NCI-H82 treated with DMSO at 0.1 percent for 48 hours (cell line): ENCODE measurements at regions not wholly inside any gene's neighbourhood (a gene's known extent, or its start where the extent isn't known, plus 50 kb on each side); places are given as distances from the start of the nearest gene placed in this dataset.

Experiments used
- DNase-seq: peaks from one replicate; lab custom pipeline; 2025; ENCODE audit not compliant: unreplicated experiment; lab: John Stamatoyannopoulos, UW

DNA sequence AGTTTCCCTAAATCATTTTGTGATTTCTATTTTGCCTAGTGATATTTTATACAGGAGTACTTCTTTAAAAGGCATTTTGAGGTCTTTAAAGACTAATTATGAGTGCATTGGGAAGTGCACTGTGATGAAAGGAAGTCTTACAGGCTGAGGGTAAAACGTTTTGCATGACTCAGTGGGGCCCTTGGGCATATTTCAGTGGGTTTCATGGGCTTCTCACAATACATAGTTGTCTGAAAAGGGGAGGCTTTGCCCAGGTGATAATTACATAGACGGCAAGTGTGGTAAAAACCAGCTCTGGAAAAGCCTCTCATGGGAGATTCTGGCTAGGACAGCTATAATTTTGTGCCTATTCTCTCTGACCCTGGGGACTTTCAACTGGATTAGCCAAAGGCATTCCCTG, 387.2 kb downstream of the ARHGEF28 start:
- DNase-seq = no peak

DNA sequence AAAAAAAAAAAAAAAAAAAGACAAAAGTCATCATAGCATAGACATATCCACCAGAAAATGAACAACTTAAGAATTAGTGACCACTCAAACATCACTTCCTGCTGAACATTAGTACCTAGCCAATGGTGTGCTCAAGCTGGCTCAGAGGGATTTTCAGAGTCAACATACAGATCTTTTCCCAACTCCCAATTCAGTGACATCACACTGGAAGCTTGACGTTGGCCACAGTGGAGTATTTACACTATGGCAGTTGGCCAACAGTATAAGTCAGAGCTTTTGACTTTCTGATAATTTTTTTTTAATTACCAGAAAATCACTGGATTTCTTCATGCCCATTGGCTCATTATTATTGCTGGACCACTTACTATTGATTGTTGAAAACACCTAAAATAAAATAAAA, 383.5 kb downstream of the ARHGEF28 start:
- no peak for DNase-seq

DNA sequence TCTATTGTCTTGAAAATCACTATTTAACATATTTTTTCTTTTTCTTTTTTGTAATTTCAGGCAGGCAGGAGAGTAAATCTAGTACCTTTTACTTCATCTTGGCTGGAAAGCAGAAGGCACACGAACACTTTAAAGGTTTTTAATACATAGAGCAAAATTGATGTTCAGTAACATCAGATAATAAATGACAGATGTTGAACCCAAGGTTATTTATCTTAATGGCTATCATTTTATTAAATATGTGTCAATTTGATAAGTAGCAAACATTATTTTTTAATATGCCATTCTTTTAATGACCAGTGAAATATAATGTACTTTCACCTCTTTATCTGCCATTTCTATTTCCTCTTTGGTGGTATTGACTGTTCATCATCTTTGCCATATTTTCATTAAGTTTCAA, 381.2 kb downstream of the ARHGEF28 start:
- no peak for DNase-seq

DNA sequence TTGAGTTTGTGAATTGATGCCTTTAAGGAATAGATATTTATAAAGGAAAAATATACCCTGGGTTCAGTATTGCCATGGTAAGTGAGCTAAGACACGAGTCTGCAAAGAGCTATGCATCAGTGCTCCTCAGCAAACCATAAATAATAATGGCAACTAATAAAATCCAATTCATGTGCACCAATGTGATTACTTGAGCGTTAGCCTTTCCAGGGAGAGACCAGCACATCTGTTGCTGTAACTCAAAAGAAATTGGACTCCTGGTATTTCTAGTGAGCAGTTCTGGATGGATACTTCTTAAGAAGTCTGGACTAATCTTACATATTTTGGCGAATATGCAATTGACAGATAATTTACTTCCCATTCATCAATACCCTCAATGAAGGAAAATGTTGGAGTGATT, 373.3 kb downstream of the ARHGEF28 start:
- DNase-seq = peak; percentile 79

DNA sequence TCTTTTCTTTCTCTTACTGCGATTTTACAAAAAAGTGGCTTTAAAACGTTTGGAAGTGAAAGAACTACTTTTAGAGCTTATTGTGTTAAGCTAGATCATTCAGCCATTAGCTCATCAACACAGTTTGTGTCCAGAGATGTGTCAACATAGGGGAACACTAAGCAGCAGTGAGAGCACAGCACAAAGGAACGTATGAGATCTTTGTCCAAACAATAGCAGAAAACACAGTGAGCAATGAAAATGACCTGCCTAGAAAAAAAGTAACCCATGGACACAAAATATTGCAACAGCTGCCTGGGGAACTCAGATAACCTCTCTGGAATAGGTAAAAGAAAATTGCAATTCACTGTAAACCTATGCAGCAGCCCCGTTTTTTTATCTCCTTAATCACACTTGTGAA, 372.5 kb downstream of the ARHGEF28 start:
- no peak for DNase-seq

DNA sequence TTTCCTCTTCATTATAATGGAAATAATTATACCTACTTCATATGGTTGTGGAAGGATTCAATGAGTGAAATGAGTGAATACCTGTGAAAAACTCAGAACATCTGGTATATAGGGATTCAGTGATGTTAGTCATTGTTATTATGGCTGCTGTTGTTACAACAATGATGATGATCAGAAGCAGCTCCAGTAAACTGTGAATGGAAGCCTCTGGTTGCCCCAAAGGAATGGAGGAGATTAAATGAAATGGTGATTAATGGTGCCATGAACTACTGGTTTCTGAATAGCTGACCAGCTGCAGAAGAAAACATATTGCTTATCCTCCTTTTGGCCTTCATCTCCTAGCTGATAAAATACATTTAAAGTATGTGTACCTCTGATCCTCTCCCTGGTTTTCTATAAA, 372.0 kb downstream of the ARHGEF28 start:
- DNase-seq = peak; percentile 21

DNA sequence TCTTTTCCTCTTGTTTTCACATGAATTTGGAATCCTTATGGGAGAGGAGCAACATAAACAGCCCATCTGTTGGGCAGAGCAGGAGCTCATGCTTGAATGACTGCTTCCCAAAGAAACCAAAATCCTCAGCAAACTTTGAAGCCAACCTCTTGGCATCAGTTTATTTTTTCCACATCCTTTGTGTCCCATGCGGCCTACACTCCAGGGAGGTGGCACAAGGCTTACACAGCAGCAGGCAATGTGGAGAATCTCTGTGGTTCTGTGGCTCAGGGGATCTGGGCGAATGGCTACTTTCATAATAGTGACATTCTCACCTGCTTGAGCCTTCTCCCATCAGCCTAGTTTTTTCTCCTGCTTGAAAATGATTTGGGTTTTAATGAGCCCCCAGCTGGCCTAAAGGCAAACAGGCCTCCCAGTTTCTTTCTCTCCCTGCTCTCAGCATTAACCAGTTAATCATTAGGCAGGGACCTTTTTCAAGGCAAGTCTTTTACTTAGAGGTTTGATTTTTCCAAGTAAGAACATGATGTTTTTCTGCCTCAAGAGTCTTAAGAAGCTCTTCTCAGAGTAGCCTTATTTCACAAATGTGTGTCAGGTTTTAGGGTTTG, 370.3 kb downstream of the ARHGEF28 start:
- DNase-seq = no peak

DNA sequence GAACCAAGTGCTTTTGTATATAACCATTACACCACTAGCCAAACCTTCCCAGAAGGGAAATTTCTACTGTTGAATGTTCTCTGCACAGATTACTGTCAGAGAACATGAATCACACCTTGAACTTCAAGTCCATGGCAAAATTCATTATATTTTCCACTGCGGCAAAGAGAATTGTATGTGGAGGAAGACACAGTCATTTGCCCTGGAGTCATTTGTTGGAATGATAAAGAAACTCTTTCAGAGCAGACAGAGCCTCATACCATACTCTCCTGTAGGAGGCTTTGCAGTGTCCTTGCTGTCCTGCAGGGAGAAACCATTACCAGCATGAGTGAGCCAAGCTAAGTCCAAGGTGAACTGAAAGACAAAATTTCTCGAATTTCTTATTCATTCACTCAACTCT, 369.0 kb downstream of the ARHGEF28 start:
- no peak for DNase-seq
